Fibroblast of the aortic adventitia (primary cell): ENCODE measurements at regions not wholly inside any gene's neighbourhood (a gene's known extent, or its start where the extent isn't known, plus 50 kb on each side); places are given as distances from the start of the nearest gene placed in this dataset.

Experiments
- DNase-seq: peaks from one replicate; pipeline ENCODE4 v3.0.0-alpha.2; 2010; ENCODE audit warnings: low read depth
- H3K4me3 ChIP-seq: 2 replicates; pipeline ENCODE4 v1.5.1; 2011; ENCODE audit warnings: low read depth, mild to moderate bottlenecking, control low read depth, low read length, moderate library complexity
- CTCF ChIP-seq: IDR thresholded peaks from 2 replicates; pipeline ENCODE4 v1.5.1; 2011; ENCODE audit warnings: mild to moderate bottlenecking, low read length, control low read depth, inconsistent platforms; ENCODE audit not compliant: insufficient read depth

GRCh38 chr9:81851340-81851739 lies 76.9 kb upstream of the SPATA31D4 start:
- DNase-seq: no peak
- TF ChIP-seq CTCF: no peak
- H3K4me3 ChIP-seq: no peak overlapping the region

GRCh38 chr9:81852820-81853219 lies 75.4 kb upstream of the SPATA31D4 start:
- no peak for TF ChIP-seq CTCF
- no peak for DNase-seq
- no peak overlapping the region for H3K4me3 ChIP-seq

GRCh38 chr9:81855538-81855937 lies 72.7 kb upstream of the SPATA31D4 start:
- TF ChIP-seq CTCF: no peak
- peak; percentile 30 for DNase-seq
- no peak overlapping the region for H3K4me3 ChIP-seq

GRCh38 chr9:81858657-81859430 lies 69.4 kb upstream of the SPATA31D4 start:
- no peak for TF ChIP-seq CTCF
- DNase-seq: no peak
- H3K4me3 ChIP-seq: no peak overlapping the region

- TF ChIP-seq CTCF: no peak
- H3K4me3 ChIP-seq: no peak overlapping the region
- DNase-seq: no peak
Observed at GRCh38 chr9:81860581-81860980, 67.6 kb upstream of the SPATA31D4 start.

- no peak overlapping the region for H3K4me3 ChIP-seq
- no peak for TF ChIP-seq CTCF
- DNase-seq: peak; percentile 85
Observed at GRCh38 chr9:81861644-81862043, 66.6 kb upstream of the SPATA31D4 start.

DNA sequence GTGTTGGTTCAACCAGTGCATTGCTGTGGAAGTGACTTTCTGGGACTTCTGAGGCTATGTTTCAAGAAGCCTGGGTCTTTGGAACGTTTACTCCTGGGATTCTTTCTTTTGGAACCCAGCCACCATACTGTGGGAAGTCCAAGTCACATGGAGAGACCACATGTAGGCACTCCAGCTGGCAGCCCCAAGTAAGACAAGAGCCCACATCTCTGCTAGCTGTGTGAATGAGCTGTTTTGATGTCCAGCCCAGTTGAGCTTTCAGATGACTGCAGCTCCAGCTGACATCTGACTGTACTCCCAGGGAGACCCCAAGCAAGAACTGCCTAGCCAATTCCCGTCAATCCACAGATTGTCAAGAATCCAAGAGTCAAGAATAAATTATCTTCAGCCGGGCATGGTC lies 60.1 kb upstream of the SPATA31D4 start:
- no peak overlapping the region for H3K4me3 ChIP-seq
- TF ChIP-seq CTCF: no peak
- peak; percentile 47 for DNase-seq
